Stimulated activated memory B cell treated with anti-CD40 and anti-IgM and Interleukin-4, amounts not matched to agents 10 μg/mL and 1 μg/mL and 100 μg/mL, for 72 hours (primary cell): ENCODE measurements at regions not wholly inside any gene's neighbourhood (a gene's known extent, or its start where the extent isn't known, plus 50 kb on each side); places are given as distances from the start of the nearest gene placed in this dataset.
A peak's percentile ranks its signal among the peaks of the same experiment; 100 is the strongest.

Source experiments
- ATAC-seq: fragments of 150-1000 bp; cut with Tn5 transposase; 2 replicates; pipeline ENCODE4 v1.10.0; 2021
- H3K27ac Mint-ChIP-seq: one replicate; pipeline ENCODE4 v1.8.0; 2022; ENCODE audit warnings: mild to moderate bottlenecking, mixed read lengths
- H3K27me3 Mint-ChIP-seq: one replicate; pipeline ENCODE4 v1.8.0; 2022; ENCODE audit warnings: mixed read lengths
- H3K36me3 Mint-ChIP-seq: one replicate; pipeline ENCODE4 v1.8.0; 2022; ENCODE audit warnings: mixed read lengths
- H3K4me1 Mint-ChIP-seq: one replicate; pipeline ENCODE4 v1.8.0; 2022; ENCODE audit warnings: mixed read lengths
- H3K4me3 Mint-ChIP-seq: one replicate; pipeline ENCODE4 v1.8.0; 2022; ENCODE audit warnings: mild to moderate bottlenecking, moderate library complexity, mixed read lengths
- H3K9me3 Mint-ChIP-seq: one replicate; pipeline ENCODE4 v1.8.0; 2022; ENCODE audit warnings: mixed read lengths

GRCh38 chr6:16973545-16974386 lies 128.1 kb upstream of the STMND1 start:
- Mint-ChIP-seq H3K4me3 (no peak overlapping the region), H3K9me3 (no peaks in the 10 kb centered on the region), H3K27ac (no peak overlapping the region), H3K27me3 (peaks cover 40% of the 10 kb centered on the region), H3K4me1 (no peaks in the 10 kb centered on the region), H3K36me3 (no peaks in the 10 kb centered on the region)
- peak; percentile 31 for ATAC-seq

GRCh38 chr6:16973051-16973450 lies 128.8 kb upstream of the STMND1 start:
- Mint-ChIP-seq H3K27me3 (peaks cover 39% of the 10 kb centered on the region), H3K36me3 (no peaks in the 10 kb centered on the region), H3K4me3 (no peak overlapping the region), H3K4me1 (no peaks in the 10 kb centered on the region), H3K27ac (no peak overlapping the region), H3K9me3 (no peaks in the 10 kb centered on the region)
- ATAC-seq = no peak

DNA sequence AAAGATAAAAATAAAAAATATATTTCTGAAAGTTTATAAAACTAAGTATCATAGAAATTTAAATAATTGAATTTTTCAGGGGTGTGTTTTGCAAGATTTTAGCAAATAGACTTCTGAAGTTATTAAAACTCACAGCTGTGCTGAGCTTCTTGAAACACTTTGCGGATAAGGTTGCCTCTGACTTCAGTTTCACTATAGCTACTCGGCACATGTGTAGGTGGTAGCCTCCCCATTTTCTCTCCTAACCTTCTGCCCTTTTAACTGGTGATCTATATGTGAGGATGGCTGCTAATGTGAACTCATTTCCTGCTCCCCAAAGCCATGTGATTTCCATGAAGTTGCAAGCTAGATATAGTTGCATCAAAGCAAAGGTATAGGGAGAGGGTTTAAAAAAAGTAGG lies 129.3 kb upstream of the STMND1 start:
- no peaks in the 10 kb centered on the region for H3K9me3 Mint-ChIP-seq
- H3K27ac Mint-ChIP-seq = no peak overlapping the region
- no peak overlapping the region for H3K4me3 Mint-ChIP-seq
- no peaks in the 10 kb centered on the region for H3K4me1 Mint-ChIP-seq
- ATAC-seq = no peak
- no peaks in the 10 kb centered on the region for H3K36me3 Mint-ChIP-seq
- peaks cover 34% of the 10 kb centered on the region for H3K27me3 Mint-ChIP-seq

- peaks cover 35% of the 10 kb centered on the region for H3K27me3 Mint-ChIP-seq
- no peak overlapping the region for H3K27ac Mint-ChIP-seq
- no peak overlapping the region for H3K4me3 Mint-ChIP-seq
- H3K4me1 Mint-ChIP-seq = peaks cover 3% of the 10 kb centered on the region
- no peaks in the 10 kb centered on the region for H3K9me3 Mint-ChIP-seq
- H3K36me3 Mint-ChIP-seq = no peaks in the 10 kb centered on the region
- ATAC-seq = no peak
These were observed 131.9 kb upstream of the STMND1 start for GRCh38 chr6:16969699-16970655.

- Mint-ChIP-seq H3K27ac (no peak overlapping the region), H3K9me3 (no peaks in the 10 kb centered on the region), H3K36me3 (no peaks in the 10 kb centered on the region), H3K27me3 (peaks cover 49% of the 10 kb centered on the region), H3K4me3 (no peak overlapping the region), H3K4me1 (peaks cover 8% of the 10 kb centered on the region)
- ATAC-seq = no peak
These were observed 133.7 kb upstream of the STMND1 start for GRCh38 chr6:16968101-16968500.

DNA sequence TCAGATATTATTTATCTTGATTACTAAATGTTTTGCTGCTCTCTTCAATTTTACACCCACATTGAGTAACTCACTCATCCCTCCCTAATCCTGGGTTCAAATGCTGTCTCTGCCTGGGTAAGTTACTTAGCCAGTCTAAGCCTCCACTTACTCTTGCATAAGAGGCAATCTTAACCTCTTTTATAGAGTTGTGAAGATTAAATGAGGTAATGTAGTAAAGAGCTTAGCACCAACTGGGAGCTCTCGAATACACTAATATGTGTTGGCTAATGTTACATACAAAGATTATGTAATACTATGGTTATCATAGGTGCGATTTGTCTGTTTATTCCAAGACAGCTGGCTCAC lies 134.4 kb upstream of the STMND1 start:
- H3K9me3 Mint-ChIP-seq = no peaks in the 10 kb centered on the region
- no peak for ATAC-seq
- no peak overlapping the region for H3K4me3 Mint-ChIP-seq
- H3K27ac Mint-ChIP-seq = no peak overlapping the region
- peaks cover 54% of the 10 kb centered on the region for H3K27me3 Mint-ChIP-seq
- peaks cover 8% of the 10 kb centered on the region for H3K4me1 Mint-ChIP-seq
- no peaks in the 10 kb centered on the region for H3K36me3 Mint-ChIP-seq

DNA sequence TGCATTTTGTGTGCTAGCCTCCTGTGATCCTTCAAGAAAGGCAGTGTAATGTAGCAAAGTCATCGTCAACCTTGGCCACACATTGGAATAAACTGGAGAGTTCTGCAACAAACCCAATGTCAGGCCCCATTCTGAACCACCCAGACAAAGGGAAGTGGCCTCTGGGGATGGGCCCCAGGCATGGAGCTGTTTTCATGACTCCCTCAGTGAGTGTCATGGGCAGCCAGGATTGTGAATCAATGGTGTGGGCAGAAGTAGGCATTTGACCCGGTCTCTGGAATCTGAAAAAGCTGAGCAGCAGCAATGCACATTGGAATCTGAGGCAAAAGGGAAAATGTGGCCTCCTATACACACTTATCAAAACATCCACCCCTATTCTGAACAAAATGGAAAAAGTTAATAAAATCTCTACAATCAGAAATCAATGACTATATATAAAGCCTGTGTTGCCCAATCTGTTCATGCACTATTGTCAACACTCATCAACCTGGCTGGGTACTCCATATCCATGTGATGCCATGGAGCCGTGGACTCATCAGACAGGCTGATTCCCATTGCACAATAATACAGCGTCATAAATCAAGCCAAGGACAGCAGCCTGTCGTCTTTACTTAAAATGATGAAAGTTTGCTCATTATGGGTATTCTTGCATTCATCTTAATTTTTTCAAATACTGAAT lies 134.9 kb upstream of the STMND1 start:
- H3K4me1 Mint-ChIP-seq = peaks cover 8% of the 10 kb centered on the region
- H3K27me3 Mint-ChIP-seq = peaks cover 54% of the 10 kb centered on the region
- H3K27ac Mint-ChIP-seq = no peak overlapping the region
- no peak overlapping the region for H3K4me3 Mint-ChIP-seq
- no peaks in the 10 kb centered on the region for H3K36me3 Mint-ChIP-seq
- no peak for ATAC-seq
- no peaks in the 10 kb centered on the region for H3K9me3 Mint-ChIP-seq

DNA sequence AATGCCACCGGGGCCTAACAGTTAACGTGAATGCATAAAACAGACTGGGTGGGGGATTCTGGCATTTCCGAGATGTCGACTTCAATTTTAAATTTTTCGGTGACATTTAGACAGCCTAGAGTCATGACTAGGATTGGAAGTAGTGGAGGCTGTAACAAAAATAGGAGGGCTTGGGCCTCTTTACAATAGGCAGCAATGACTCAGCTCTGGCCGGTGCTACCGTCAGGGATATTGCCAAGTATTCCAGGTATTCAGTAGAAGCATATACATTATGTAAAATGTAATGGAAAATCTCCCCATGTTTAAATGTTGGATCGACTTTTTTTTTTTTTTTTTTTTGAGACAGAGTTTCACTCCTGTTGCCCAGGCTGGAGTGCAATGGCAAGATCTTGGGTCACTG lies 136.2 kb upstream of the STMND1 start:
- Mint-ChIP-seq H3K27ac (no peak overlapping the region), H3K4me3 (no peak overlapping the region), H3K27me3 (peaks cover 45% of the 10 kb centered on the region), H3K36me3 (no peaks in the 10 kb centered on the region), H3K4me1 (peaks cover 8% of the 10 kb centered on the region), H3K9me3 (no peaks in the 10 kb centered on the region)
- ATAC-seq = no peak

GRCh38 chr6:16964553-16965499 lies 137.0 kb upstream of the STMND1 start:
- peak; percentile 74 for ATAC-seq
- H3K4me1 Mint-ChIP-seq = peaks cover 8% of the 10 kb centered on the region
- H3K27ac Mint-ChIP-seq = no peak overlapping the region

GRCh38 chr6:16961577-16961976 lies 140.3 kb upstream of the STMND1 start:
- Mint-ChIP-seq H3K27me3 (peaks cover 46% of the 10 kb centered on the region), H3K4me3 (no peak overlapping the region), H3K36me3 (no peaks in the 10 kb centered on the region), H3K4me1 (peaks cover 8% of the 10 kb centered on the region), H3K27ac (no peak overlapping the region), H3K9me3 (no peaks in the 10 kb centered on the region)
- ATAC-seq = no peak

More at GRCh38 chr6:16964553-16965499, 137.0 kb upstream of the STMND1 start:
- Mint-ChIP-seq H3K4me3 (no peak overlapping the region), H3K36me3 (no peaks in the 10 kb centered on the region), H3K27me3 (peaks cover 39% of the 10 kb centered on the region), H3K9me3 (no peaks in the 10 kb centered on the region)

DNA sequence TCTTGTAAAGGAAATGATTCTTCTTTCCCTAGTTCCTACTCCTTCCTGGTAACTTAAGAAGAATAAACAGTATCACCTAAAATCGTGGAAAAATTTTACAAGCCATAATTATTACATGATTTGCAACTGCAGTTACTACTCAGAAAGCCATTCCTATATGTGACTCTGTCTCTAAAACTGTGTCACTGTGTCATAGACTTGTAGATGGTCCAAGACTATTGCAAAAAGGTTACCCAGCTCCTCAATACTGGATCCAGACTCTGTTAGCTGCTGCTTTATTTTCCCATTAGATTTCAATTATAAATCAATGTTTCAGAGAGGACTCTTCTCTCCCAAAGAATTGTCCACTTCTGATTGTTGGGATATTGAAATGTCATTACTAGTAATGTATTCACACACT lies 142.1 kb upstream of the STMND1 start:
- no peaks in the 10 kb centered on the region for H3K9me3 Mint-ChIP-seq

DNA sequence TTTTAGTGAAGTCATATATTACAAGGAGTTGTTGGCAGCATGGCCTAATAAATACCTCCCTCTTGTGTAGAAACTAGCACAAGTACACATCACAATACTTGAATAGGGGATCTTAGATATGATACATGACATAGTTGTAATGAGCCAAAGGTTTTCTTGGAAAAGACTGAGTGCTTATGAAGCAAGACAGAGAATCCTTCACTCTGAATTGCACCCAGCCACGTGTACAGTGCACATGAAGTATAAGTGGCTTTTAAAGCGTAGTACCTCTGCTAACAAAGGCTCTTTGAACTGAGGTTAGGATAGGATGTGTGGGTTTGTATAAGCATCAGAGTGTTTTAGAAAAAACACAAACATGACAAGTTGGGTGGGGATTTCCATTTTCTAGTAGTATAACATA lies 145.5 kb upstream of the STMND1 start:
- Mint-ChIP-seq H3K27me3 (peaks cover 27% of the 10 kb centered on the region), H3K36me3 (no peaks in the 10 kb centered on the region), H3K27ac (no peak overlapping the region), H3K4me1 (no peaks in the 10 kb centered on the region), H3K9me3 (no peaks in the 10 kb centered on the region), H3K4me3 (no peak overlapping the region)
- ATAC-seq = no peak

More for the DNA sequence above, 142.1 kb upstream of the STMND1 start:
- Mint-ChIP-seq H3K4me3 (no peak overlapping the region), H3K4me1 (peaks cover 3% of the 10 kb centered on the region), H3K27ac (no peak overlapping the region), H3K36me3 (no peaks in the 10 kb centered on the region), H3K27me3 (peaks cover 39% of the 10 kb centered on the region)
- ATAC-seq = no peak

DNA sequence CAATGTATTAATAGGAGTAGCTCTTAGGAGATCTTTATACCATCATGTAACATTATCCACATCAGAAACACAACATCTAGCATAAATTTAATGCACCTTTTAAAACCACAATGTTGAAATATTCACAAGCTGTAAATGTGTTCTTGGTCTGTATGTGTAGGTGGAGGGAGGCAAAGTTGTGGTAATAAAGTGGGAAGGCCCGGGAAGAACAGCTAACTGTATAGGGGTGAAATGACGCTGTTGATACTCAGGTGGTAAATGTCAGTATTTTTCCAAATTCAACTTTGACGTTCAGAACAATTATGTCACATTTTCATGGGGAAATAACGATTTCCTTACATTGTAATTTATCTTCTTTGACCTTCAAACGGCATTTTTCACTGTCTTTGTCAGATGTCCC lies 146.0 kb upstream of the STMND1 start:
- no peak for ATAC-seq
- peaks cover 27% of the 10 kb centered on the region for H3K27me3 Mint-ChIP-seq

GRCh38 chr6:16953905-16954304 lies 147.9 kb upstream of the STMND1 start:
- Mint-ChIP-seq H3K9me3 (no peaks in the 10 kb centered on the region), H3K27me3 (peaks cover 27% of the 10 kb centered on the region), H3K27ac (no peak overlapping the region), H3K4me1 (peaks cover 4% of the 10 kb centered on the region), H3K36me3 (no peaks in the 10 kb centered on the region), H3K4me3 (no peak overlapping the region)
- no peak for ATAC-seq

More for the DNA sequence above, 146.0 kb upstream of the STMND1 start:
- Mint-ChIP-seq H3K9me3 (no peaks in the 10 kb centered on the region), H3K27ac (no peak overlapping the region), H3K4me3 (no peak overlapping the region), H3K4me1 (peaks cover 2% of the 10 kb centered on the region), H3K36me3 (no peaks in the 10 kb centered on the region)
